HCT116 (cell line): ENCODE measurements at regions not wholly inside any gene's neighbourhood (a gene's known extent, or its start where the extent isn't known, plus 50 kb on each side); places are given as distances from the start of the nearest gene placed in this dataset.

Experiments
- ATAC-seq: fragments of 200-7000 bp; cut with Tn5 transposase; 2 replicates; pipeline ENCODE4 v1.9.1; 2020; ENCODE audit warnings: mild to moderate bottlenecking, moderate library complexity
- BruUV-seq: library from RNA; stranded (reverse); fragments of 400-500 nt; replicated peaks from 2 replicates; lab custom pipeline; 2021; lab: Mats Ljungman, UMichigan
- CTCF ChIA-PET: fragments of 300-600 bp; sonication (Branson Sonifier 250); formaldehyde crosslinking; loops from one replicate; lab custom pipeline; 2021; ENCODE audit warnings: antibody characterized with exemption; lab: Charles Lee
- POLR2A ChIA-PET: fragments of 300-600, 350-600 bp; sonication (Branson Sonifier 250); formaldehyde crosslinking; loops from one replicate; lab custom pipeline; 2021; ENCODE audit warnings: antibody characterized with exemption; lab: Charles Lee
- RAD21 ChIA-PET, 2 experiments: fragments of 300-600 bp; sonication (Branson Sonifier 250); formaldehyde crosslinking; loops; one replicate each; lab custom pipeline; 2023; ENCODE audit warnings: low total read pairs in 2 of 2; ENCODE audit not compliant: uncharacterized antibody in 2 of 2, unreplicated experiment in 2 of 2, low non-redundant PET in 1 of 2; lab: Charles Lee
- DNase-seq: peaks from one replicate; pipeline ENCODE4 v3.0.0-alpha.2; 2010; ENCODE audit warnings: low read depth, low spot score
- H2AFZ ChIP-seq: fragments of 200-600 bp; shearing (Covaris generic), sonication (generic); 2 replicates; pipeline ENCODE4 v1.6.1; 2017; ENCODE audit warnings: low read depth, mixed run types, mixed read lengths, antibody characterized with exemption, low read length; ENCODE audit not compliant: poor library complexity, severe bottlenecking
- H3K27ac ChIP-seq: 2 replicates; pipeline ENCODE4 v1.5.1; 2012; ENCODE audit warnings: low read depth, low read length
- H3K27me3 ChIP-seq: fragments of 200-600 bp; sonication (generic); 2 replicates; pipeline ENCODE4 v1.6.1; 2016; ENCODE audit warnings: mixed run types, low read length, mixed read lengths; ENCODE audit not compliant: insufficient read depth
- H3K36me3 ChIP-seq, 2 experiments: fragments of 200-500 bp in 1 of 2; fragments of 200-600 bp in 1 of 2; sonication (Bioruptor generic) in 1 of 2; sonication (generic) in 1 of 2; 2 replicates each; pipeline versions ENCODE4 v1.5.1 to v1.6.1; 2014 to 2016; ENCODE audit warnings: low read length in 2 of 2, inconsistent platforms in 1 of 2, mixed read lengths in 1 of 2, mixed run types in 1 of 2; ENCODE audit not compliant: insufficient read depth in 2 of 2, control insufficient read depth in 1 of 2
- H3K4me1 ChIP-seq, 2 experiments: fragments of 200-600 bp in 1 of 2; sonication (generic) in 1 of 2; 2 replicates each; pipeline versions ENCODE4 v1.5.1 to v1.6.1; 2012 to 2017; ENCODE audit warnings: low read length in 2 of 2, inconsistent platforms in 1 of 2, mild to moderate bottlenecking in 1 of 2, mixed read lengths in 1 of 2, mixed run types in 1 of 2, moderate library complexity in 1 of 2; ENCODE audit not compliant: insufficient read depth in 2 of 2, control insufficient read depth in 1 of 2
- H3K4me2 ChIP-seq: fragments of 200-600 bp; sonication (generic); 2 replicates; pipeline ENCODE4 v1.6.1; 2017; ENCODE audit warnings: mixed run types, low read length, mixed read lengths
- H3K4me3 ChIP-seq, 2 experiments: fragments of 200-600 bp in 1 of 2; sonication (generic) in 1 of 2; replicated peaks in 1 of 2; 2 replicates each; pipeline ENCODE4 v1.5.1; 2011 to 2016; ENCODE audit warnings: low read length in 2 of 2, control low read depth in 1 of 2, low read depth in 1 of 2, mild to moderate bottlenecking in 1 of 2, mixed read lengths in 1 of 2, mixed run types in 1 of 2
- H3K79me2 ChIP-seq: fragments of 200-600 bp; sonication (generic); 2 replicates; pipeline ENCODE4 v1.6.1; 2017; ENCODE audit warnings: mild to moderate bottlenecking, mixed run types, low read length, moderate library complexity, mixed read lengths; ENCODE audit not compliant: insufficient read depth
- H3K9ac ChIP-seq: fragments of 200-600 bp; sonication (generic); 2 replicates; pipeline ENCODE4 v1.6.1; 2016; ENCODE audit warnings: low read length, mixed read lengths
- H3K9me2 ChIP-seq: fragments of 200-600 bp; sonication (generic), shearing (Covaris generic); 2 replicates; pipeline ENCODE4 v1.6.1; 2017; ENCODE audit warnings: mixed run types, mild to moderate bottlenecking, moderate library complexity; ENCODE audit not compliant: insufficient read depth
- H3K9me3 ChIP-seq, 2 experiments: fragments of 200-500 bp in 1 of 2; fragments of 200-600 bp in 1 of 2; sonication (Bioruptor generic) in 1 of 2; sonication (generic) in 1 of 2; 2 replicates each; pipeline ENCODE4 v1.6.1; 2014 to 2017; ENCODE audit warnings: low read length in 2 of 2, mixed read lengths in 2 of 2, inconsistent platforms in 1 of 2, low read depth in 1 of 2, mild to moderate bottlenecking in 1 of 2, mixed run types in 1 of 2, moderate library complexity in 1 of 2; ENCODE audit not compliant: control insufficient read depth in 1 of 2, insufficient read depth in 1 of 2
- H4K20me1 ChIP-seq: fragments of 200-600 bp; sonication (generic), shearing (Covaris generic); 2 replicates; pipeline ENCODE4 v1.6.1; 2017; ENCODE audit warnings: mixed run types, mild to moderate bottlenecking, moderate library complexity; ENCODE audit not compliant: insufficient read depth
- CBX3 ChIP-seq: IDR thresholded peaks from 2 replicates; pipeline ENCODE4 v1.6.1; 2012; ENCODE audit warnings: low read depth
- CEBPB ChIP-seq: IDR thresholded peaks from 2 replicates; pipeline ENCODE4 v1.6.1; 2012; ENCODE audit warnings: low read depth
- POLR2A ChIP-seq: IDR thresholded peaks from 2 replicates; pipeline ENCODE4 v1.7.0; 2011; ENCODE audit warnings: borderline replicate concordance; ENCODE audit not compliant: insufficient read depth, insufficient read length; ENCODE audit errors: extremely low read depth
- POLR2AphosphoS5 ChIP-seq: IDR thresholded peaks from 2 replicates; pipeline ENCODE4 v1.6.1; 2011; ENCODE audit warnings: mild to moderate bottlenecking, low read depth, low read length, moderate library complexity
- RAD21 ChIP-seq: IDR thresholded peaks from 2 replicates; pipeline ENCODE4 v1.6.1; 2012; ENCODE audit warnings: low read depth, mild to moderate bottlenecking
- SP1 ChIP-seq: IDR thresholded peaks from 2 replicates; pipeline ENCODE4 v1.6.1; 2012; ENCODE audit warnings: low read depth
- TCF7L2 ChIP-seq: IDR thresholded peaks from 2 replicates; pipeline ENCODE4 v1.7.0; 2011; ENCODE audit warnings: borderline replicate concordance, inconsistent platforms; ENCODE audit not compliant: insufficient read depth, insufficient read length; ENCODE audit errors: extremely low read depth
- ZNF274 ChIP-seq: fragments of 200-500 bp; sonication (Bioruptor generic); IDR thresholded peaks from 2 replicates; pipeline ENCODE4 v1.6.1; 2014; ENCODE audit warnings: mild to moderate bottlenecking, low read depth, low read length, inconsistent platforms
- intact Hi-C: fragments of 100-400 bp; cut with micrococcal nuclease; formaldehyde crosslinking; loops from 2 replicates; pipeline ENCODE4 v1.10.0; 2022
- TF ChIP-seq, protein P1 (sequence below): IDR thresholded peaks from 2 replicates; pipeline ENCODE4 v1.6.1; 2011; ENCODE audit warnings: mild to moderate bottlenecking, low read length, moderate library complexity; ENCODE audit not compliant: insufficient replicate concordance; ENCODE audit errors: extremely low read depth
- TF ChIP-seq, protein P2 (sequence below): IDR thresholded peaks from 2 replicates; pipeline ENCODE4 v1.6.1; 2012; ENCODE audit warnings: low read depth

DNA sequence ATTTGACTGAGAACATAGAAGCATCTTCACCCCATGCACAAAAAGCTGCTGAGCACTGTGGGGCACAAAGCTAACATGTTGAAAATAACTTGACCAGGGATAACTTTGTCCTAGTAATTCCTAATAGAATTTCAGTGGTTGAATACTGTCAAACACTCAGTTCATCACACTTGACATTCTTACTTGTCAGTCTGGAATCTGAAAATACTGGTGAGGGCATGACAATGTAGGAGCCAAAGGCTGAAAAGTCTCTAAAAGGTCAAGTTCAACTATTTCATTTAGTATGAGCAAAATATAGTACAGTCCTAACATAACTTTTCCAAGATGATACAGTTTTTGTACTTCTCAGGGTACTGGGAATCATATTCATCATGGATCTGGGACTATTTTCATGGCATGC lies 504.4 kb upstream of the LMO3 start:
- Histone ChIP-seq H3K27ac (no peak overlapping the region), H3K4me3 (no peak overlapping the region), H3K9me3 (no peaks in the 10 kb centered on the region), H3K4me1 (no peaks in the 10 kb centered on the region), H4K20me1 (no peaks in the 10 kb centered on the region), H2AFZ (no peak overlapping the region), H3K79me2 (no peaks in the 10 kb centered on the region), H3K27me3 (no peaks in the 10 kb centered on the region), H3K36me3 (no peaks in the 10 kb centered on the region), H3K9me2 (no peaks in the 10 kb centered on the region; the same call in 1 of the 2 replicates)
- ATAC-seq (no peak), DNase-seq (no peak)
- ChIA-PET RAD21 (no interaction called here), CTCF (no interaction called here), POLR2A (no interaction called here)
- BruUV-seq: no TSS peak
- intact Hi-C loops: no loop called here
- TF ChIP-seq CEBPB: no peak
- TF ChIP-seq ZNF274: no peak
- no peak for TF ChIP-seq RAD21
- TF ChIP-seq POLR2AphosphoS5: no peak
- TF ChIP-seq POLR2A: no peak
- TF ChIP-seq CBX3: no peak
- TF ChIP-seq SP1: no peak
- TF ChIP-seq, protein P1, sequence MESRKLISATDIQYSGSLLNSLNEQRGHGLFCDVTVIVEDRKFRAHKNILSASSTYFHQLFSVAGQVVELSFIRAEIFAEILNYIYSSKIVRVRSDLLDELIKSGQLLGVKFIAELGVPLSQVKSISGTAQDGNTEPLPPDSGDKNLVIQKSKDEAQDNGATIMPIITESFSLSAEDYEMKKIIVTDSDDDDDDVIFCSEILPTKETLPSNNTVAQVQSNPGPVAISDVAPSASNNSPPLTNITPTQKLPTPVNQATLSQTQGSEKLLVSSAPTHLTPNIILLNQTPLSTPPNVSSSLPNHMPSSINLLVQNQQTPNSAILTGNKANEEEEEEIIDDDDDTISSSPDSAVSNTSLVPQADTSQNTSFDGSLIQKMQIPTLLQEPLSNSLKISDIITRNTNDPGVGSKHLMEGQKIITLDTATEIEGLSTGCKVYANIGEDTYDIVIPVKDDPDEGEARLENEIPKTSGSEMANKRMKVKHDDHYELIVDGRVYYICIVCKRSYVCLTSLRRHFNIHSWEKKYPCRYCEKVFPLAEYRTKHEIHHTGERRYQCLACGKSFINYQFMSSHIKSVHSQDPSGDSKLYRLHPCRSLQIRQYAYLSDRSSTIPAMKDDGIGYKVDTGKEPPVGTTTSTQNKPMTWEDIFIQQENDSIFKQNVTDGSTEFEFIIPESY: no peak
- TF ChIP-seq, protein P2, sequence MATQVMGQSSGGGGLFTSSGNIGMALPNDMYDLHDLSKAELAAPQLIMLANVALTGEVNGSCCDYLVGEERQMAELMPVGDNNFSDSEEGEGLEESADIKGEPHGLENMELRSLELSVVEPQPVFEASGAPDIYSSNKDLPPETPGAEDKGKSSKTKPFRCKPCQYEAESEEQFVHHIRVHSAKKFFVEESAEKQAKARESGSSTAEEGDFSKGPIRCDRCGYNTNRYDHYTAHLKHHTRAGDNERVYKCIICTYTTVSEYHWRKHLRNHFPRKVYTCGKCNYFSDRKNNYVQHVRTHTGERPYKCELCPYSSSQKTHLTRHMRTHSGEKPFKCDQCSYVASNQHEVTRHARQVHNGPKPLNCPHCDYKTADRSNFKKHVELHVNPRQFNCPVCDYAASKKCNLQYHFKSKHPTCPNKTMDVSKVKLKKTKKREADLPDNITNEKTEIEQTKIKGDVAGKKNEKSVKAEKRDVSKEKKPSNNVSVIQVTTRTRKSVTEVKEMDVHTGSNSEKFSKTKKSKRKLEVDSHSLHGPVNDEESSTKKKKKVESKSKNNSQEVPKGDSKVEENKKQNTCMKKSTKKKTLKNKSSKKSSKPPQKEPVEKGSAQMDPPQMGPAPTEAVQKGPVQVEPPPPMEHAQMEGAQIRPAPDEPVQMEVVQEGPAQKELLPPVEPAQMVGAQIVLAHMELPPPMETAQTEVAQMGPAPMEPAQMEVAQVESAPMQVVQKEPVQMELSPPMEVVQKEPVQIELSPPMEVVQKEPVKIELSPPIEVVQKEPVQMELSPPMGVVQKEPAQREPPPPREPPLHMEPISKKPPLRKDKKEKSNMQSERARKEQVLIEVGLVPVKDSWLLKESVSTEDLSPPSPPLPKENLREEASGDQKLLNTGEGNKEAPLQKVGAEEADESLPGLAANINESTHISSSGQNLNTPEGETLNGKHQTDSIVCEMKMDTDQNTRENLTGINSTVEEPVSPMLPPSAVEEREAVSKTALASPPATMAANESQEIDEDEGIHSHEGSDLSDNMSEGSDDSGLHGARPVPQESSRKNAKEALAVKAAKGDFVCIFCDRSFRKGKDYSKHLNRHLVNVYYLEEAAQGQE: no peak
- no peak for TF ChIP-seq TCF7L2
- TF ChIP-seq, all 23 proteins: peak for 0
- no peak overlapping the region for H3K9ac ChIP-seq
- no peak overlapping the region for H3K4me2 ChIP-seq
